Effector memory CD8-positive, alpha-beta T cell (primary cell): ENCODE measurements at regions not wholly inside any gene's neighbourhood (a gene's known extent, or its start where the extent isn't known, plus 50 kb on each side); places are given as distances from the start of the nearest gene placed in this dataset.

Experiments
- ATAC-seq: fragments of 150-1000 bp; cut with Tn5 transposase; replicated peaks from 2 replicates; pipeline ENCODE4 v1.10.0; 2021; ENCODE audit warnings: mild to moderate bottlenecking, moderate library complexity
- DNase-seq, 3 experiments: peaks; one replicate each; pipeline ENCODE4 v3.0.0; 2021
- H3K27ac Mint-ChIP-seq, 2 donors: one replicate each; pipeline ENCODE4 v1.8.0; 2022; ENCODE audit warnings: mild to moderate bottlenecking in 2 of 2, mixed read lengths in 2 of 2, moderate library complexity in 2 of 2
- H3K27me3 Mint-ChIP-seq, 2 donors: one replicate each; pipeline ENCODE4 v1.8.0; 2022; ENCODE audit warnings: mixed read lengths in 2 of 2
- H3K36me3 Mint-ChIP-seq: one replicate; pipeline ENCODE4 v1.8.0; 2022; ENCODE audit warnings: mild to moderate bottlenecking, moderate library complexity, mixed read lengths; ENCODE audit not compliant: insufficient read depth
- H3K4me1 Mint-ChIP-seq, 2 donors: one replicate each; pipeline ENCODE4 v1.8.0; 2022; ENCODE audit warnings: low read depth in 2 of 2, mixed read lengths in 2 of 2
- H3K4me3 Mint-ChIP-seq, 2 donors: one replicate each; pipeline ENCODE4 v1.8.0; 2022; ENCODE audit warnings: mild to moderate bottlenecking in 2 of 2, mixed read lengths in 2 of 2, moderate library complexity in 2 of 2
- H3K9me3 Mint-ChIP-seq, 2 donors: one replicate each; pipeline ENCODE4 v1.8.0; 2022; ENCODE audit warnings: mixed read lengths in 2 of 2

DNA sequence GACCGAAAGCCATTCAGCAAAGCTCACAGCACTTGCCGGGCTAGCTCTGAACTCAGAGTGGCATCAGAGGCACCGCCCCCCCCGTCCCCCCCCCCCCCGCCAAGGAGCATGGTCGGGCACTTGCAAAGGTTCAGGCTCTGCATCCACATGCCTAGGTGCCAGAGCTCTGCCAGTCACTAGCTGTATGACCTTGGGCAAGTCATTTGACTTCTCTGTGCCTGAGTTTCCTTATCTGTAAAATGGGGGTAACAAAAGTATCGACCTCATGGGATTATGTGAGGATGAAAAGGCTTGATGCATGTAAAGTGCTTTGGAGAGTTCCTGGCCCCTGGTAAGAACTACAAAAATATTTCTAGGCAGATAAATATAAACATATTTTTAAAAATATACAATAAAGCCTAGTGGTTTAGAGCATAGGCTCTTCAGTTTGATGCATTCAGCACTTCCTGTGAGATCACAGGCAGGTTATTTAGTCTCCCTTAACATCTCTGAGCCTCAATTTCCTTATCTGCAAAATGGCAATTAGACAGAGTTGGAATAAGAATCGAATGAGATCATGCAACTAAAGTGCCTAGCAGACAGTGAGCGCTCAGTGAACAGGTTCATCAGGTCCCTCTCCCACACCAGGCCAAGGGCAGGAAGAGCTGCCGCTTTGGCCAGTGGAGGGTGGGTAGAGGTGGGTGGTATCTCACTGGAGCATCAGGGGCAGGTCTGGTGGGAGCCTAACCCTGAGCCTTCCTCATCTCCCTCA is 117.2 kb downstream of the CYLD start:
- H3K4me3 Mint-ChIP-seq = no peak overlapping the region
- peaks cover 0 to 3% of the 10 kb centered on the region in 2 donors for H3K4me1 Mint-ChIP-seq
- H3K27me3 Mint-ChIP-seq = peaks cover 58 to 69% of the 10 kb centered on the region in 2 donors
- ATAC-seq (no peak), DNase-seq (no peak)
- no peaks in the 10 kb centered on the region for H3K9me3 Mint-ChIP-seq
- H3K36me3 Mint-ChIP-seq = no peaks in the 10 kb centered on the region
- H3K27ac Mint-ChIP-seq = no peak overlapping the region

DNA sequence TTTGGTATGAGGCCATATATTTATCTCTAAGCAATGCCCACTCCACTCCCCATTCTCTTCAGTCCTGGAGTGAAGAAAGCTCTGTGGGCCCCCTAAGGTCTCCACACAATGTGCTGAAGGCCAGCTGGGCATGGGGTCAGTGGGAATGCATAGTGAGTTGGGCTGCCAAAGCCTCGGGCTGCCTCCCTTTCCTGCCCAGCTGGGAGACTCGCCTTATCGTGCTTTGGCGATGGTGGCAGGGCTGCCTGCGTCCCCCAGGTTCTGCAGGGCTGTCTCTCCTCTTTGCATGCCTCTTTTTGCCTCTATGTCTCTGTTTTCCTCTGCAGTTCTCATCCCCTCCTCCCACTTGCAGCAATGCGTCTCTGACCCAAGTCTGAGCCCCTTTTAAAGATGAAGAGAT is 116.5 kb downstream of the CYLD start:
- H3K27me3 Mint-ChIP-seq = peaks cover 59 to 69% of the 10 kb centered on the region in 2 donors
- H3K4me3 Mint-ChIP-seq = no peak overlapping the region
- DNase-seq (no peak), ATAC-seq (no peak)
- no peaks in the 10 kb centered on the region for H3K36me3 Mint-ChIP-seq
- no peak overlapping the region for H3K27ac Mint-ChIP-seq
- peaks cover 0 to 3% of the 10 kb centered on the region in 2 donors for H3K4me1 Mint-ChIP-seq
- no peaks in the 10 kb centered on the region for H3K9me3 Mint-ChIP-seq

DNA sequence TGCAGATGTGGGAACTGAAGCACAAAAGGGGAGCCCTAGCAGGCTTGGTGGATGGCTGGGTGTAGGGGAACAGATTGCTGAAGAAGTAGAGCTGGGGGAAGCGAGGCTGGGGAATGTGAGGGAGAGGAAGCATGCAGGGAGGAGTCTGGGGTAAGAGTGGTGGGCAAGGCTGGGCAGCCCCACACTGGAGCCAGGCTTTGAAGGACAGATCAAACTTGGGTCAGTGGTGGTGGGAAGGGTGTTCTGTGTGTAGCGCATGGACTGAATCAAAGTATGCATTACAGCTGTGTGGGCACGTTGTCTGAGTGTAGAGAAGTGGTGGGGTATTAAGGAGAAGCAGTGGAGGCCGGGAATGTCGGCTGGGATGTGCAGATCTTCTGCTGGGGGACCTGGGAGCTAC is 116.0 kb downstream of the CYLD start:
- peaks cover 0 to 3% of the 10 kb centered on the region in 2 donors for H3K4me1 Mint-ChIP-seq
- ATAC-seq (no peak), DNase-seq (no peak)
- H3K27me3 Mint-ChIP-seq = peaks cover 63 to 69% of the 10 kb centered on the region in 2 donors
- no peaks in the 10 kb centered on the region for H3K9me3 Mint-ChIP-seq
- H3K4me3 Mint-ChIP-seq = no peak overlapping the region
- H3K27ac Mint-ChIP-seq = no peak overlapping the region
- no peaks in the 10 kb centered on the region for H3K36me3 Mint-ChIP-seq

DNA sequence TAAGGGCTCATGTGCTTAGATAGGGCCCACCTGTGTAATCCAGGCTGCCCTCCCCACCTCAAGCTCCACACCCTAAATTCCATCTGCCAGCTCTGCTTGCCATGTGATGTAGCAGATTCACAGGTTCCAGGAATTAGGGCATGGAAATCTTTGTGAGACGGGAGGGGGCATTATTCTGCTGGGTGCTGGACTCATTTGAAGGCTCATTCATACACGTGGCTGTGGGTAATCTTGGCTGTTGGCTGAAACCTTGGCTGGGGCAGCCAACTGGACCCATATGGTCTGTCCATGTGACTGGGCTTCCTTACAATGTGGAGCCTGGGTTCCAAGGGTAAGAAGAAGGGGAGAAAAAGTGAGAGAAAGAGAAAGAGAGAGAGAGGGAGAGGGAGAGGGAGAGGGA is 115.1 kb downstream of the CYLD start:
- peaks cover 60 to 64% of the 10 kb centered on the region in 2 donors for H3K27me3 Mint-ChIP-seq
- ATAC-seq = no peak
- peaks cover 0 to 3% of the 10 kb centered on the region in 2 donors for H3K4me1 Mint-ChIP-seq
- no peak for DNase-seq
- no peak overlapping the region for H3K27ac Mint-ChIP-seq
- H3K9me3 Mint-ChIP-seq = no peaks in the 10 kb centered on the region
- H3K4me3 Mint-ChIP-seq = no peak overlapping the region
- H3K36me3 Mint-ChIP-seq = no peaks in the 10 kb centered on the region

DNA sequence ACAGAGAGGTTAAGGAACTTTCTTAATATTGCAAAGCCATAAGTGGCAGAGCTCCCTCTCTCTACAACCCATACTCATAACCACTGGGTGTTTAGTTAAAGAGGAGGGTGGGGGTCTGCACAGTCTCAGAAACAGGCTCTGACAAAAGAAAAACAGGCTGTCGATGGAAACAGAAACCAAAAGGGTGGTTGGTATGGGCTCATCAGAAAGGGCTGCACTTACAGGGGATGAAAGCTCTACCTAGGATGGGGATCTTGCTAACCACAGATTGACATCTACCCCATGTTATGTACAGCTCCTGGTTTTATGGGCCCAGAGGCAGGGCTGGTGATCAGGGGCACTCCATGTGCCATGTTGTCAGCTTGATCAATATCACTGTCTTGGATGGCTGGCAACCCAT is 111.4 kb downstream of the CYLD start:
- Mint-ChIP-seq H3K27ac (no peak overlapping the region), H3K4me3 (no peak overlapping the region), H3K36me3 (no peaks in the 10 kb centered on the region), H3K9me3 (no peaks in the 10 kb centered on the region), H3K4me1 (no peaks in the 10 kb centered on the region), H3K27me3 (peaks cover 55 to 73% of the 10 kb centered on the region in 2 donors)
- DNase-seq (no peak), ATAC-seq (no peak)
